ENCODE measurements at regions not wholly inside any gene's neighbourhood (a gene's known extent, or its start where the extent isn't known, plus 50 kb on each side); places are given as distances from the start of the nearest gene placed in this dataset.
"Not testable (repeated sequence)": the region's sequence is repeated elsewhere in the genome, so short reads cannot be mapped to it uniquely, and the experiment has no call there.

DNA sequence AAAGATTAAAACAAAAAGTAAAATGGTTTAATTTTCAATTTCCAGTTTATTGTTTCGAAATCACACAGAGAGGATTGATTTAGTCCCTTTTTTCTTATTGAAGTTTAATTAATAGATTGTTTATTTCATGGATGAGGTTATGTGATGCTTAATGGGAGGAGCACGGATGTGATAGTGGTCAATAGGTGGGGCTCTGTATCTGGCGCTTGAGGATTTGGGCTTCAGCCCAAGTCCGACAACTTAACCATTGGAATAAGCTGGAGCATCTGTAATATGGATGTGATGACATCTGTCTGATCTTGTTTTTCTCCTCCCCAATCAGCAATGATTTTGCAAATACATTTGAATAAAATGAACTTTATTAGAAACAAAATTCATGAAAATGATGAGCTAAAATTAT, 169.2 kb downstream of the LYPLAL1 start:
- no peak for DNase-seq

DNA sequence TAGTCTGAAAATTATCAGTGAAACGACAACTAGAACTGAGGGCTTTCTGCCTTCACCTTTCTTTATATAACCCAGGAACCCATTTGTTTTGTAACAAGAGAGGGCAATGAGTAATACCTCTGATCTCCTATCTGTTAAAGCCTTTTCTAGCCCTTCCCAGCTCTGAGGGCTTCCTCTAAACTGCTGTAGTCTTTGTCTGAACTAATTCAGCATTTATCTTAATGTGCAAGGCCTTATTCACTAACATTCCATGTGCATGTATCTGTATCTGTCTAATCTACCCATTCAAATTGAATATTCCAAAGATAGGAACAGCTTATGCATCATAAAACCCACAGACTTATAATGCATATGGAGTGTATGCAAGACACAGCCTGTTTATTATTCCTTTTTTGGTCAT, 167.1 kb downstream of the LYPLAL1 start:
- DNase-seq = no peak

DNA sequence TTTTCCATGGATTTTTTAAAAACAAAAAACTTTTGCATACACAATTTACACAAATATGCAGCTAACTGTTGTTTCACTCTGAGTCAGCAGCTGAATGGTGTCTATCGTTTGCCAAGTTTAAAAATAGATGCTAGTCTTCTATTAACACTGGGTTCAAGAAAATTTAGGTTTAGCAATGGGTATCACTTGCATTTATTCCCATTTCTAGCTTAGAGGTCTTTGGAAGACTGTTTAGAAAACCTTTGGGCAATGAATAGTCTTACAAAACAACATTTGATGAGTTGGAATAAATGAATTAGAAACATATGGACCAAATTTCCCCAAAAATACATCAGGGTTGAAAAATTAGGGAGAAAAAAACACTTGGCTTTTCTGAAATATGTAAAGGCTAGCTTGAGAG, 165.8 kb downstream of the LYPLAL1 start:
- no peak for DNase-seq

DNA sequence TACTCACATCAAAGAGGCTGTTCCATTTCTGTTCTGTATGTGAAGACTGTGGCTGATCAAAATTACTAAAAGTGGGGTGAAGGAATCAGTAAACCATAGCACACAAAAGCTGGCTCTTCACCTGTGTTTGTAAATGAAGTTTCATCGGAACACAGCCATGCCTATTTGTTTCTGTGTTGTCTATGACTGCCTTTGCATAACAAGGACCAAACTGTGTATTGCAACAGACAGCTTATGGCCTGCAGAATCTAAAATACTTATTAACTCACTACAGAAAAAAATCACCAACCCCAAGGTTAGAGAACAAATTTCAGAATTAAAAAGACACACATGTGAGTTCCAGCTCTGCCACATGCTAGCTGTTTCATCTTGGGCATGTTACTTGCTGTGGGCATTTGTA, 163.9 kb downstream of the LYPLAL1 start:
- no peak for DNase-seq

DNA sequence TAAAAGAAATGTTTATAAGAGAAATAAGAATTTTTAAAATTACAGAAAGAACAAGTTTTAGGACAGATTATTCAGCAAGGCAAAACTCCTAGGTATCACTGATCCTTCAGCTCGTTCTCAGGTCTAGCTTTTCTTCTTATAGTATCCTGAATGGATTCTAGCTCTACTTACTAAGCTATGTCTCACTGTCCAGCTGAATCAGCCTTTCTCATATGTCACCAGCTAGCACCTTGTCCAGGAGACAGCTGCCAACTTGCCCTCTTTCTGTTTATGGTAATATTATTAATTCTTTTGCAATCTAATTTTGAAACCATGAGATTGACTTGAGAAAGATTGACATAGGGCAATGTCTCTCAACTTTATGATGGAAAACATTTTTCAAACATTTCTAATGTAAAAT, 159.9 kb downstream of the LYPLAL1 start:
- no peak for DNase-seq

DNA sequence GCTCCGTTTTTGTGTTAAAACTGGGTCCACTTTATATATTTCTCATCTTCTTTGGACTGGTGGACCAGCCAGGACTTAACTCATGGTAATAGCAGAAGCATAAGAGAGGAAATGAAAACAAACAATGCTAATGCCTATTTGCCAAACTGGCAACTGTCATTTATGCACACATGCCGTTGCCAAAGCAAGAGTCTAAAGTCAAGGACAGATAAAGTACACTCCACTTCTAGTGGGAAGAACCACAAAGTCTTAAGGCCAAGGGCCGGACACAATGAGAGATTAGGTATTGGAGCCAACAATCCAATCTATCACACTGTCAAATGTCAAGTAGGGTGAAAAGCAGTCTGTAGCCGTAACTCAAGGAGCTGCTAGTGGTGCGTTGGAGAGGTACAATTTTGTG, 157.7 kb downstream of the LYPLAL1 start:
- DNase-seq = no peak

DNA sequence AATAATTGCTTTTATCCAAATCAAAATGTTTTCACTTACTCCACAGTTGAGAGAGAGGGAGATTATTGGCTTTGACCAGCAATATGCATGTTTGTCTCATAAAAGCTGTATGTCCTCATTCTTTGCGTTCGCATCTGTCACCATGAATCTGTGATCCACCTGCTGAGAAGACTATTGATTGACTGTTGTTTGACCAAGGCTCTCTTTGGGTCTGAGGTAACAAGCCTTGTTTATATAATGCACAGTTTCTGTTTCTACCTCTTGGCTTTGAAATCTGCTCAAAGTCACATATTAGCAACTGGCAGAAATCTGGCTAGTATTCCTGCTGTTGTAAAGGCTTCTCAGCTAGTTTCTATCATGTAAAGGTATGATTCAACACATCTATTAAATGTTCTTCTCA, 157.0 kb downstream of the LYPLAL1 start:
- no peak for DNase-seq

DNA sequence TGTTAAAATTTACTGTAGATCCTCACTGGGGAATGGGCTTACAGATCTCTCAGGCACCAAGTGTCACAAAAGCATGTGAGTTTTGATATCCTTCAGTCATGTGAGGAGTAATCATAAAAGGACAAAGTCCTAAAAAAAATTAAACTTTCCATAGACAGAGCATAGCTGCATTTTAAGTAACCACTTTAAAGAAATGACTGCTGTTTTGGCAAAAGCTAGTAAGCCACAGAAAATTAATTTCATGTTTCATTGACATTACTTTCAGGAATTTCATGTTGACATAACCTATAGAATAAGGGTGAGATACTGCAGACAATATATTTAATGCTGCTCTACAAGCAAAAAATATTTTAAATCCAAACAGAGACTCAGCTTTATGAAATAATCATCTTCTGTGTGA, 156.3 kb downstream of the LYPLAL1 start:
- no peak for DNase-seq

DNA sequence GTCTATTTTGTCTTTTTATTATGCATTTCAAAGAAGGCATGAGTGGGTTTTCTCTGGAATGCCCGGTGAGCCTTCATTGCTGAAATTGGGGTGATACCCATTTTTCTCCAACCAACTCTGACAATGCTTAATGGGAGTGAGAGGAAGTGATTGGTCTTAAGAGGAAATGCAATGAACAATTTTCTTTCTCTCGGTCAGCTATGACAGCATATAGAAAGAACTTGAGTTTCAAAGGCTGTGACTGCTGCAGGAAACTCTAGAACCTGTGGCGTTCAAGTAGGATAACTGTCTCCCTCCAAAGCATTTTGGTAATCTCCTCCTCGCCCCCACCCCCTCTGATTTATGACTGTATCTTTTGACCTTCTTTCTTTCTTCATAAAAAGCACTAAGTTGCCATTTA, 155.9 kb downstream of the LYPLAL1 start:
- no peak for DNase-seq

DNA sequence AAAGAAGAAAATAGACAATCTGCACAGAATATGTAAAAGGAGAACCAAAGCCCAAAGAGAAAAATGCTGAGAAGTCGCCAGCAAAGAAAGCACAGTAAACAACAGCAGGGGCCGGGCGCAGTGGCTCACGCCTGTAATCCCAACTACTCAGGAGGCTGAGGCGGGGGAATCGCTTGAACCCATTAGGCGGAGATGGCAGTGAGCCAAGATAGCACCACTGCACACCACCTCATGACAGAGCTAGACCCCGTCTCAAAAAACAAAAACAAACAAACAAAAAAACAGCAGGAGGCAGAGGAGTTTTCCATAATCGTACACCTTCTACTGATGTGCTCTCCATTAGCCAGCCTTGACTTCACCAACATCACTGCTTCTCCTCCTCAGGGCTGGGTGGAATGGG, 153.2 kb downstream of the LYPLAL1 start:
- DNase-seq = no peak

DNA sequence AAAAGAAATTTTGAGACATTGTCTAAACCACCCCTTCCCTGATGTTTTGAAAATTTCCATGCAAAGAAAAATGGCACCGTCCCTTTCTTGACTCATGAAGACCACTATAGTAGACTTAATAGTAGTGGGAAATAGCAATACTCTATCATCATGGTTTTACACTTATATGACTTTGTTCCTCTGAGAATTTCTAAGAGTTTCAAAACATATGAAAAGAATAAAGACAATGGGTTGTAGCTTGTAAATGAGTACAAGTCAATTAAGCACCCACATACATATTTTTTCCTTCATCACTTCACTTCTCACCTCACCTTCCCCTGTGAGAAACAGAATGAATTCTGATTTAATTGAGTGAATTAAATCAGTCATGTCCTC, 151.7 kb downstream of the LYPLAL1 start:
- DNase-seq = no peak

DNA sequence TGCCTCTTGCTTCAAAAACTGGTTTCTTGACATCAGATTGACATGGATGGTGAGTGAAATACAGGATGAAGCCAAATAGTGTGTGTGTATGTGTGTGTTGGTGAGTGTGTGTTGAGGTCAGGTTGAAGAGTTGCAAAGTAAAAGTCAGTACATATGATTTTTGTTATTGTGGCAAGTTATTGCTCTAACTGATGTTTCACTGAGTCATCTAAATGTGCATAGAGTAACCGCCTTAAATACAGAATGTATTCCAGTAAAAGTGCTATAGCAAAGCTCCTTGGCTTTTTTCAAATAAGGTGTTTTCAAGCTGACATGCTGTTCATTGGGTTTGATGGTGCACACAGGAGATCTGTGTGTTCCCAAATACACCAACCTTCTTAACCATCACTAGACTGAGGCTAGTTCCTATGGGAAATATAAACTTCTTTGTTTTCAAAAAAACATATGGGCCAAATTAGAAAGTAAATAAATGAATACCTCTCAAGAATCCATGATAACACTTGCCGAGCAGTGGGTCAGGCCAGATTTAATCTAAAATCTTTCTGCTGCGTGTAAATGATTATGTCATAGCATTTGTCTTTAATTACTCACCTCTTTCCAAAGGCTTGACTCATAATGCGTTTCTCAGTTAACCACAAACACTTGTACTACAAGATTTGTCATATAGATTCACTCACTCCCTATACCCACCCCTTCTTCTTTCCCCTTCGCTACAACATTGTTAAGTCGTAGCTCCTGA, 151.1 kb downstream of the LYPLAL1 start:
- no peak for DNase-seq

DNA sequence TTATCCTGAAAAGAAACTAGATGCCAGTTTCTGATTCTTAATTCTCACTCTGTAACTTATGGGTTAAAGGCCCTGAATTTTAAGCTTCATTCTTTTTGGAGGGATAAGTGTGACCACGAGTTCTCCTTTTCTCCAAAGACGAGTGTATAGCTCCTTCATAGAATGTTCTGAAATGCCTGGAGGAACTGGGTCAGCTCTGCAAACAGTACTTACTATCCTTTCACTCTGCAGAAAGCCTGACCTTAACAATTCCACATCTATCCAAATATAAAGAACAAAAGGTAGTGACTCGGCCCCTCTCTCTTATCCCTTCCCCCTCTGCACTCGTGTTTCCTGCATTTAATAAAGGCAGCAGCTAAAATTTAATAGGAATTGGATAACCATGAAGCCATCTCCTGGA, 150.5 kb downstream of the LYPLAL1 start:
- no peak for DNase-seq

DNA sequence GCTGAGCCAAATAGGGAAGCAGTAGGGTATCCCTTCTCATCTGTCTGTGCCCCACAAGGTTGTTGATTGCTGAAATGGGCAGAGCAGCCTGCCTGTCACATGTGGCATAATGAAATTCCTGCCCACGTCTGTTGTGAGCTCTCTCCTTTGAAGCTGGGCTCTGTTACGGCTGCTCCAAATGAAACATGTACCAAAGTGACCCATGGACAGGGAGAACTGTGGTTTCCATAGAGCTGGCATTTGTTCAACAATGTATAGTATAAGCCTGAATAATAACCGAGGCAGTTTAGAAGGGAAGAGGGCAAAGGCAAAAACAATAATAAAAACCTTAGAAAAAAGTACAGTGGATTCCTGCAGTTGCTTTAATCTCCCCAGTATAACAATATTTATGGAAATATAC, 149.7 kb downstream of the LYPLAL1 start:
- no peak for DNase-seq

DNA sequence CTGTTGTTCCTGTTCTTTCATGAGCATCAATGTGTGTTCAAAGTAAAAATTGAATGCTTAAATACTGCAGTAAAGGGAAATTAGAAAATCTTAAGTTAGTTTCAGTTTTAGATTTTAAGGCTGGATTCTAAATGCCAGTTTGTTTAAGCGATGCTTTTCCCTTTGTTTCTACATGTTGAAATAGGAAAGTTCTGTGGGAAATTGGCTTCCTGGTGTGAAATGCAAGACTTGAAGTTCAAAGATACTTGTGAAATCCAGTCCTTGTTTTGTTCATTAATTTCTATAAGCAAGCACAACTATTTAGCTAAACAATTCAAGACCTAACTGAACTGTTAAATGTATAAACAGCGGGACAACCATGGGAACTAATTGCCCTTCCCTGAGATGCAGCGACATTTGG, 149.1 kb downstream of the LYPLAL1 start:
- DNase-seq = no peak

DNA sequence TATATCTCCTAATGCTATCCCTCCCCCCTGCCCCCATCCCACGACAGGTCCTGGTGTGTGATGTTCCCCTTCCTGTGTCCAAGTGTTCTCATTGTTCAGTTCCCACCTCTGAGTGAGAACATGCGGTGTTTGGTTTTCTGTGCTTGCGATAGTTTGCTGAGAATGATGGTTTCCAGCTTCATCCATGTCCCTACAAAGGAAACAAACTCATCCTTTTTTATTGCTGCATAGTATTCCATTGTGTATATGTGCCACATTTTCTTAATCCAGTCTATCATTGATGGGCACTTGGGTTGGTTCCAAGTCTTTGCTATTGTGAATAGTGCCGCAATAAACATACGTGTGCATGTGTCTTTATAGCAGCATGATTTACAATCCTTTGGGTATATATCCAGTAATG, 146.9 kb downstream of the LYPLAL1 start:
- not testable (repeated sequence) for DNase-seq

DNA sequence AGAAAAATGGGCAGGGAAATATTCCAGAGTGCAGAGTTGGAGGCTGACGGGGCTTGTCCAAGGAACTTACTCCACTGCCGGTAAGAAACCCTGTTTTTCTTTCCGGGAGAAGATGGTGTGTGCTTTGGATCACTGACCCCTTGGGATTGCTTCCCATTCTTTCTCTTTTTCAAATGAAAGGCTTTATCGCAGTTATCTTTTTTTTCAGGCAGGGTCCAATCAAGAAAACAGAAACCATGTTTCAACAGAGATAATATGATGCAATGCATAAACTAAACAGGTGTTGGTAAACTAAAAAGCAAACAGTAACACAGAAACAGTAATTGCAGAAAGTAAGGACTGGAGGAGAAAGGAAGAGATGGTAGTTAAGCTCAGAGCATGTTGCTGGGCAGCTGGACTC, 145.1 kb downstream of the LYPLAL1 start:
- DNase-seq = no peak

DNA sequence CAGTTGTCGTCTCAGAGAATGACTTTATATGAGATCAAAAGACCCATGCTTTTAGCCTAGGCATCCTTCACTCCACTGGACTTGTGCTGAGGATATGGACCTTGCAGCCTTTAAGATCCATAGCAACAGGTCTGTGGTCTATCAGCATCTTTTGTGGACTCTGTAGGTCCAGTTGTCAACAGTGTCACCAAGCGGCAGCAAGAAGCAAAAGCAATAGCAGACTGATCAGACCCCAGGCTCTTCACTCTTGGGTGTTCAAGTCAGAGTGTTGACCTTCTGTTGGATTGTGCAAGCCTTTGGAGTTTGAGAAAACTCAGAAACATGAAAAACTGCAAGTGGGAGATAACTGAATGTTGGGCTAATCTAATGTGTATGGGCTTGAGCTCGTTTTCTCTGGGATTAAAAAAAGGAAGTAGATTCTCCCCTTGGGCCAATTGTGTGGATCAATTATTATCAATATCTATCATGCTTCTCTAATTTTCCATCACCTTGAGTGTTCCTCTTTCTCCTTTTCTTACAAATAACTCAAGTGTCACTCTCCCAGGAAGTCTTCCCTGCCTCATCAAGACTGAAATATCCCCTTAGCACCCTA, 144.2 kb downstream of the LYPLAL1 start:
- peak; percentile 68 for DNase-seq

DNA sequence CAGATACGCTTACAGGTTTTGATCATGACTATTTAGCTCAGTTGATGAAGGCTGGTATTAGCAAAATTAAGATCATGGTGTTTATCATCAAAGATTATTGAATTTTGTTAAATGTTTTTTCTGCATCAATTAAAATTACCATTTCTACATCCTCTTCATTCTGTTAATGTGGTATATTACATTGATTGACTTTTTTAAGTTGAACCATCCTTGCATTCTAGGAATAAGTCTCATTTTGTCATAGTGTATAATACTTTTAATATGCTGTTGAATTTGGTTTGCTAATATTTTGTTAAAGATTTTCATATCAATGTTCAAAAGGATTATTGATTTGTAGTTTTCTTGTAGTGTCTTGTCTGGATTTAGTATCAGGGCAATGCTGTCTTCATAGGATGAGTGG, 142.4 kb downstream of the LYPLAL1 start:
- DNase-seq = no peak

DNA sequence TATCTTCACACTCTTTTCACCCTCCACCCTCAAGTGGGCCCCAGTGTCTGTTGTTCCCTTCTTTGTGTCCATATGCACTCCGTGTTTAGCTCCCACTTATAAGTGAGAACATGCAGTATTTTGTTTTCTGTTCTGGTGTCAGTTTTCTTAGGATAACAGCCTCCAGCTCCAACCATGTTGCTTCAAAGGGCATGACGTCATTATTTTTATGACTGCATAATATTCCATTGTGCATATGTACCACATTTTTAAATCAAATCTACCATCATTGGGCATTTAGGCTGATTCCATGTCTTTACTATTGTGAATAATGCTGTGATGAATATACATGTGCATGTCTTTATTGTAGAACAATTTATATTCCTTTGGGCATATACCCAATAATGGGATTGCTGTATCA, 140.3 kb downstream of the LYPLAL1 start:
- DNase-seq = no peak

DNA sequence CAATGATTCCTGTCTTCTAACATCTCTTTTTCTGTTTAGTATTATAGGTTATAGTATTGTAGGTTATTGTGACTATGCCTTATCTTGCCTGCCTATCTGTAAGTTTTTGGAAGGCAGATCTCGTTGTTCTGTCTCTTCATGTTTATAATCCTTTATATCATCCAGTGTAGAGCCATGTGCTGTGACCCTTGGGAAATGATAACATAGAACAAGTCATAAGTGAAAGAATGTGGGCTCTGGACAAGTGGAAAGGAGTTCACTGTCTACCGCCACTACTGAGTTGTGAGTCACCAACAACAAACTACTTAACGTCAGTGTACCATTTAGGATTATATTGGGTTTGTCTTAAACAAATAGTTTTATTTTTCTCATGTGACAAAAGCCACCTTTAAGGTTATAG, 139.3 kb downstream of the LYPLAL1 start:
- no peak for DNase-seq

DNA sequence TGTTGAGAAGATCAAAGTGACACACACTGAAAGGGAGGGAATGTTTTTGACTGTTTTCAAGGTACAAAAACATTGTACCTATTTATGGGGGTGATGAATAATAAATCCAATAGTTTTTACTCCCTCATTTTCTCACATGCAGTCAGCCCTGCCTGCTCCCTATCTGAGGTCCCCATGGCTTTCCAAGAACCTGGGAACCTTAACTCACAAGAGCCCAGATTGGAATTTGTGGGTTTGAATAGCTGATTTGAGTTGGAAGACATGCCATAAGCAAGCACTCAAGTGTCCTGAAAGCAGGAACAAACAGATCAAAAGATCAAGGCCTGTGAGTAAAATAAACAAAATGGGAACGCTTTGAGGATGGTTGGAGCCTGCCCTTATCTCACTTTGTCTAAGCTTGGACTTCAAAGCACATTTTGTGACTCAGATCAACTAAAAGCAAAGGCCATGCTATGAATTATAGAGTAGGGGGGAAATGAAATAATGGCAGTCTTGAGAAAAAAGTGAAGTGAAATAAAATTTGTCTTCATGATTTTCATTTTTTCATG, 136.6 kb downstream of the LYPLAL1 start:
- DNase-seq = peak; percentile 68

DNA sequence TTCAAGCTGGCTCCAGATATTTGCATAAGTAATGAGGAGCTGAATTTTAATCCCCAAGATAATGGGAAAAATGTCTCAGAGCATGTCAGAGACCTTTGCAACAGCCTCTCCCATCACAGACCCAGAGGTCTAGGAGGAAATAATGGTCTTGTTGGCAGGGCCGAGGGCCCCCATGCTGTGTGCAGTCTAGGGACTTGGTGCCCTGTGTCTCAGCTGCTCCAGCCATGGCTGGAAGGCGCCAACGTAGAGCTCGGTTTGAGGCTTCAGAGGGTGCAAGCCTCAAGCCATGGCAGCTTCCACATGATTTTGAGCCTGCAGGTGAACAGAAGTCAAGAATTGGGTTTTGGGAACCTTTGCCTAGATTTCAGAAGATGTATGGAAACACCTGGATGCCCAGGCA, 134.7 kb downstream of the LYPLAL1 start:
- no peak for DNase-seq

DNA sequence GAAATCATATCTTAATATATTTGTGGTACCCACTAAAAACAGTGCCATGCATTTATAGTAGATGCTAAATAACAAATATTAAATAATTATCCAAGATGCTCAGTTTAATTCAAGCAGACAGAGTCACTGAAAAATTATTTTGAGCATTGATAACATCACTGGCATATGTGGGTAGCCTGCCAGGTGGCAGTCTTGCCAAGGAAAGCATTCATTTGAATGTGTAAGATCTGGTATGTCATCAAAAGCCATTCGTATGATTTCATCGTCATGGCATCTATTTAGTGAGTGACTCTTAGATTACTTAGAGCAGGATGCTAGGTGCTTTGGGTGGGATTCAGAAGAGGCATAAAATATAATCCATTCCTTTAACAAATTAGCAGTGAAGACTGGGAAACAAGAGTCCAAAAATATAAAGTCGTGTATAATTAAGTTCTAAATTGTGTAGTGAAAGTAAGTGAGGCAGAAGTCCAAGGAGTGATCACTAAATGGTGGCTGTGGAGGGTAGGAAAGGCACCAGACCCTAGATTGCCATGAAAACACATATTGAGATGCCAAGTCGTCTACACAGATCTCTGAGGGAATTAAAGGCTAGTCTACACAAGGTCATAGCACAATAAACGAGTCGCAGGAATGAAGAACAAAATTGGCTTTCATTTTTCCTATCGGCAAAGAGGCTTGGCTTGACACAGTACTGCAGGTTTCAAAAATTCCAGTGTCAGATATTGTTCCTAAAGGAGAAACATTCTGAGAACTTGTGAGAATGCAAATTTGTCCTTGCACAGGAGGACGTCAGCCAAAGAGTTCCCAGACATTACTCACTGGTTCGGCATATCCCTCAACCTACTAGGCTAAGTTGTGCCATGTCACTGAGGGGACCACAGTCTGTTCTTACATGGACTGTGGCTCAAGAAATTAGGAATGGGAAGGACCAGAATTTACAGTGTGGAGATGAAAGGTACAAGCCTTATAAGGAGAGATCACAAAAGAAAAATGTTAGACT, 130.8 kb downstream of the LYPLAL1 start:
- no peak for DNase-seq

Data from islet precursor cell (in vitro differentiated cells).